SU-DHL-6 (cell line): ENCODE measurements at regions not wholly inside any gene's neighbourhood (a gene's known extent, or its start where the extent isn't known, plus 50 kb on each side); places are given as distances from the start of the nearest gene placed in this dataset.

Experiments
- EZH2phosphoT487 ChIP-seq: fragments of 200-600 bp; sonication (generic), shearing (Covaris generic); conservative IDR thresholded peaks from 2 replicates; pipeline ENCODE4 v1.6.1; 2018; ENCODE audit warnings: mild to moderate bottlenecking, antibody characterized with exemption, low read length, moderate library complexity, mixed read lengths
- TF ChIP-seq, protein P1 (sequence below): fragments of 200-600 bp; sonication (generic); IDR thresholded peaks from one replicate; pipeline ENCODE4 v1.5.1; 2017; ENCODE audit warnings: antibody characterized with exemption, mild to moderate bottlenecking, low read length, moderate library complexity; ENCODE audit not compliant: insufficient read depth, poor library complexity, severe bottlenecking

GRCh38 chr10:130655313-130656186 lies 519.4 kb downstream of the GLRX3 start:
- TF ChIP-seq, protein P1, sequence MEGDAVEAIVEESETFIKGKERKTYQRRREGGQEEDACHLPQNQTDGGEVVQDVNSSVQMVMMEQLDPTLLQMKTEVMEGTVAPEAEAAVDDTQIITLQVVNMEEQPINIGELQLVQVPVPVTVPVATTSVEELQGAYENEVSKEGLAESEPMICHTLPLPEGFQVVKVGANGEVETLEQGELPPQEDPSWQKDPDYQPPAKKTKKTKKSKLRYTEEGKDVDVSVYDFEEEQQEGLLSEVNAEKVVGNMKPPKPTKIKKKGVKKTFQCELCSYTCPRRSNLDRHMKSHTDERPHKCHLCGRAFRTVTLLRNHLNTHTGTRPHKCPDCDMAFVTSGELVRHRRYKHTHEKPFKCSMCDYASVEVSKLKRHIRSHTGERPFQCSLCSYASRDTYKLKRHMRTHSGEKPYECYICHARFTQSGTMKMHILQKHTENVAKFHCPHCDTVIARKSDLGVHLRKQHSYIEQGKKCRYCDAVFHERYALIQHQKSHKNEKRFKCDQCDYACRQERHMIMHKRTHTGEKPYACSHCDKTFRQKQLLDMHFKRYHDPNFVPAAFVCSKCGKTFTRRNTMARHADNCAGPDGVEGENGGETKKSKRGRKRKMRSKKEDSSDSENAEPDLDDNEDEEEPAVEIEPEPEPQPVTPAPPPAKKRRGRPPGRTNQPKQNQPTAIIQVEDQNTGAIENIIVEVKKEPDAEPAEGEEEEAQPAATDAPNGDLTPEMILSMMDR: no peak
- no peak for TF ChIP-seq EZH2phosphoT487
